ENCODE measurements at regions not wholly inside any gene's neighbourhood (a gene's known extent, or its start where the extent isn't known, plus 50 kb on each side); places are given as distances from the start of the nearest gene placed in this dataset.
A peak's percentile ranks its signal among the peaks of the same experiment; 100 is the strongest.

DNA sequence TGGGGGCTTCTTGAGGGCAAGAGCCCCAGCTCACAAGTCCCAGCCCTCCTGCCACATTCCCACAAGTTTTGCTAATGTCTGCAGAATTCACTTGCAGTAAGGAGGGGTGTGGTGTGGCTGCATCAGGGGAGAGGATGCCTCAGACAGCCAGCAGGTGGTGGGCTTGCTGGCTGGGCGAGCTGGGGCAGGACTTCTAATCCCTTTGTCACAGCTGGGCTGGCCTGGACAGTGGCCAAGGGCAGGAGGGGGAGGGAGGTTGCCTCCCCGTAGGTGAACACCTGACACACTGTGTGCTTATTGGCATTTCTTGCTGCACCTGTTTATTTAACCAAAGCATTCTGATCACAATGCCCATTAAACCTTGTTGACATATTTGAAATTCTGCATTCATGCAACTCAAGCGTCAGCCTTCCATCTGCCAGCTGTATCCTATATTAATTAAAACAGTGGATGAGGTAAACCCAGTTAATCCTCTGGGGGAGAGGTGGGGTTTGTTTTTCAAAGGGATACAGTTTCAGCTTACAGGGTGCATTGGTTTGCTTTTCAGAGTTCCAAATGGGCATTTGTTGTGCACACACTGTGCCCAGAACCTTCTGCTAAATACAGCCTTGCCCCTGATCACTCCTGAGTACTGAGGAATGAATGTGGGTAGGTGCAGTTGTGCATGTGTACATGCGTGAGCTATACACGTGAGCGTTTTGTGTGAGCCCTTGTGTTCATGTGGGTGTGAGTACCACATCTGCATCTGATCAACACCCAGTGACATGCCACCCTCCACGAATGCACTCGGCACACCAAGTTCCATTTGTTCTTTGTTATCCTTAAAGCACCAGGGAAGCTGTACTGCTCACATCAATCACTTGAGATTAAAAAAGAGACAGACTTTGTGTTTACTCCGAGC is 268.7 kb downstream of the XXYLT1 start:
- peak; percentile 4 for DNase-seq

- no peak for DNase-seq
Observed at GRCh38 chr3:195003006-195003892, 267.7 kb downstream of the XXYLT1 start.

DNA sequence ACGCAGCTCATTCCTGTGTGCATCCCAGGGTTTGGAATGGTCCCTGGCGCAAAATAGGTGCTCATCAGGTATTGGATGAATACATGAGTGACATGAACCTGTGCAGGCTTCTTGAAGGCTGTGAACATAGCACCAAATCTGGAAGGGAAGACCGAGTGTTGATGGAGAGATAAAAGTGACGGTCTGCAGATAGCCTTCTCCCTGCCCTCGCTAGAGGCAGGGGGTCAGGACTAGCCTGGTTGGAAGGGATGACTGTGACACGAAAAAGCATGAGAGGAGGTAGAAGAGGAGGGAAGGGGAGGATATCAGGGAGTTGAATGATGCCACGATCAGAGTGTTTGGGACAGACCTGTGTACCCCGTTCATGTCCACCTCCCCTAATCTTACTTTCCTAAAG is 267.1 kb downstream of the XXYLT1 start:
- no peak for DNase-seq

- DNase-seq: peak; percentile 1
Observed at GRCh38 chr3:195004512-195005250, 266.3 kb downstream of the XXYLT1 start.

- DNase-seq: no peak
Observed at GRCh38 chr3:195005251-195005620, 265.7 kb downstream of the XXYLT1 start.

- DNase-seq: no peak
Observed at GRCh38 chr3:195005759-195006510, 265.0 kb downstream of the XXYLT1 start.

DNA sequence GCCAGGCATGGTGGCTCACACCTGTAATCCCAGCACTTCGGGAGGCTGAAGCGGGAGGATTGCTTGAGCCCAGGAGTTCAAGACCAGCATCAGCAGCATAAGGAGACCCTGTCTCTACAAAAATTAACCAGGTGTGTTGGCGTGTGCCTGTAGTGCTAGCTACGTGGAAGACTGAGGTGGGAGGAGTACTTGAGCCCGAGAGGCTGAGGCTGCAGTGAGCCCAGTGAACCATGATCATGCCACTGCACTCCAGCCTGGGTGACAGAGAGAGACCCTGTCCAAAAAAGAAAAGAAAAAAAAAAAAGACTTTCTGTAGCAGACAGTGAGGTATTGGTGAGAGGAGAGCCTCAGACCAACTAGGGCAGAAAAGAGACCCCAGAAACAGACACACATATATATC is 263.8 kb downstream of the XXYLT1 start:
- no peak for DNase-seq

DNA sequence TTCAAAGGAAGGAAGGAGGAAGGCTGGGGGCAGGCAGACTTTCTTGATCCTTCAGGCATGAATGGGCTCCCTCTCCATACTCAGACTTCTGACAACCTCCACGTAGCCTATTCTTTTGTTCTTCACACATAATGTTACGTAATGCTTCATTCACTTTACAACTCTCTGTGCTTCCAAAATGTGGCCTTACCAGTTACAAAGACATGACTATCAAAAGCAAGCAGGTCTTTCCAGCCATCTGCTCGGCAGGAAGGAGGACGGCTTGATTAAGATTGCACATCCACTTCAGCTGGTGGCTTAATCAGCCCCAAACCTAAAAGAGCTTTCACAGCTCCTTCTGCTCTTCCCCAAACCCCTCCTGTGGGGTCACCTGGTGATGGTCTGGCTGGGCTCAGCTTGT is 263.2 kb downstream of the XXYLT1 start:
- no peak for DNase-seq

DNA sequence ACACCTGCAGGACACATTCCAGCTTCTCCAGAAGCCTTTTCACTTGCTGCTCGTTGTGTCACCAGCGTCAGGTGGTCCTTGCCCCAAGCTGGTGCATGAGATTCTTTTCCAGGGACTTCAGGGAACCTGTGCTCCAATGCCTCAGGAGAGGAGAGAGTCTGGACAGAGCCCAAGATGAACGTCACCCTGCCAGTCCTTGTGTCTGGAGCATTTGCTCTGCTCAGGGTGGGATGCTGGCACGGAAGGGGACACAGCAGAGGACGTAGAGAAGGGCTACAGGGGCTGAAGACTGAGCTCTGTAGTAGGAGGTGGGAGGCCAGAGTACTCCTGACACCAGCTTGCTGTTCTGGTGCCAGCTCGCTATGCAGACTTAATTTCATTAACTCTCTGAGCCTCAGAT is 262.1 kb downstream of the XXYLT1 start:
- no peak for DNase-seq

DNA sequence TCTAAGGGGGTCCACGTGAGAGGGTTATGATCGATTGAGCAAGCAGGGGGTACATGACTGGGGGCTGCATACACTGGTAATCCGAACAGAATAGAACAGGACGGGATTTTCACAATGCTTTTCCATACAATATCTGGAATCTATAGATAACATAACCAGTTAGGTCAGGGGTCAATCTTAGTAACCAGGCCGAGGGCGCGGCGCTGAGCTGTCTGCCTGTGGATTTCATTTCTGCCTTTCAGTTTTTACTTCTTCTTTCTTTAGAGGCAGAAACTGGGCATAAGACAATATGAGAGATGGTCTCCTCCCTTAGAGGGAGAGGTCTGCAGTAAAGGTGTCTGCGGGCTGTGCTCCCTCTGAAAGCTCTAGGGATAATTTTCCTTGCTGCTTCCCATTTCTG is 261.3 kb downstream of the XXYLT1 start:
- DNase-seq: no peak

DNA sequence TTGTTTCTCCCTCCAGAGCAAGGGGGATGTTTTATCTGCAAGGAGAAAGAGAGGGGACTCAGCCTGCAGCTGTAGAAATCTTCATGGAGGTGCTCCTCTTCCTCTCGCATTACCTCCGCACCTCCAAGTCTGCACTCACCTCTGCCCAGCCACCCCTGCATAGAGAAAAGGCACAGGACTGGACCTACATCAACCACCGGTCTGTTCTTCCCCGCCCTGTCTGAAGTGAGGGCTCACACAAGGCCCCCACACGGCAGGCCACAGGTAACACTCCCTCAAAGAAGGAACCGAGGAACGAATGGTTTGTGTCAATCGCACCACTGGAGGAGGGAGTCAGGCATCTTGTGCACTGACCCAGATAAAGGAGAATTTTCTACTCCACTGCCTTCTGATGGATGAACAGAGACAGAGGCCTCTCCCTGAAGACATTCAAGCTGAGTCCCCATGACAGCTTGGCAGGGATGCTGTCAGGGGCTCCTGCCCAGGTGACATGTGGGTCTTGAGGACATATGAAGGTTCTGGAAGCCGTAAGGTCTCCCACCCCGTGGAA is 260.3 kb downstream of the XXYLT1 start:
- no peak for DNase-seq

GRCh38 chr3:195011231-195011834 is 259.6 kb downstream of the XXYLT1 start:
- DNase-seq: no peak

DNA sequence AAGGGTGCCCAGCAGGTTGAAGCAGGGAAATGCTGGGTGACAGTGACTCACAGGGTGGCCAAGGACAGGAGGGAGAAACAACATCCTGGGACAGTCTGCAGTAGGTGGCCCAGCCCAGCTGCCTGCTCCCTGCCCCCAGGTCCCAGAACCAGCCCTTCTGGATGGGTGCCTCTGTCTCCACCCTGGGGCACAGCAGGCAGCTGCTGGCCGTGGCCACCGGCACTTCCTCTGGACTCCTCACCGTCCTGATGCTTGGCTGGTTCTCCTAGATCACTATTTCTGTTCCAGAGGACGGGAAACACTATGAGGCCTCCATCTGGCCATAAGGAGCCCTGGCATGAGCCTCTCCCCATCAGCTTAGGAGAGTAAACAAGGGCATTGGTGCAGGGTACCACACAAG is 258.9 kb downstream of the XXYLT1 start:
- DNase-seq: no peak

- no peak for DNase-seq
Observed at GRCh38 chr3:195012571-195012970, 258.4 kb downstream of the XXYLT1 start.

DNA sequence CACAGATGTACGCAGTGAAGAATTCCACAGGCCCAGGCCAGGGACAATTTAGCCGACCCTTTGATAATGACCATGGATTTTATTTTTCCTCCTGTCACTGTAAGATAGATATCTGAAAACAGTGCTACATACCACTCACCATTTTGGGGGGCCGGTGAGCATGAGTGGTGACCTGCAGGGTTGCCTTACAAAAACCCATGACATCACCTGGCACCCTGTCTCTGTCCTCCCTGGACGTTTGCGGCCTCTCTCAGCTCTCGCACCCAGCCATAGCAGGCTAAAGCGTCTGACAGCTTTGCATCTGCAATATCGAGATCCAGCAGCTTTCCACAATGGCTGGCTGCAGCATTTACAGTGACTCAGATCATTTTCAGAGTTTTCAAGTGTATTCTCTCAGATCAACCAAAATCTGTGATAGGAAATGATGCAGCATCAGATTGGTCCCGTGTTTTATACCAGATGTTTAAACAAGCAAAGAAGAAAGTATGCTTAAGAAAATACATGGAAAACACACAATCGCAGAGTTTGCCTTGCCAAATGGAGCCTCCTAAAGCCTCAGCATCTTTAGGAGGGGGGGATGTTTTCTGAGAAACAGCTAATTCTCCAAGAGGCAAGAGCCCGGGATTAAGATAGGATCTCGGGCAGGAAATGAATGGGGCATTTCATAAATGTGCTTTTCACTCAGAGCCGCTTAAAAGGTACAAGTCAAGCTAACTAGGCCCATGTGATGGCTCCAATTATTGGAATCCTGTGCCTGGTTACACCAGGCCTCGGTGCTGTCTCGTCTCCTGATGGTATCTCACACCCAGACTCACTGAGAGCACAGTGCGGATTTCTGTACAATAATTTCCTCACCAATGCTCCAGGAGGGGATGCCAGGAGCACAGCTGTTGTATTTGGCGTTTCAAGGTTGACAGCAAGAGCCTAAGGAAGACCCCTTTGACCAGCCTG is 257.3 kb downstream of the XXYLT1 start:
- no peak for DNase-seq

- DNase-seq: no peak
Observed at GRCh38 chr3:195015021-195015420, 255.9 kb downstream of the XXYLT1 start.

DNA sequence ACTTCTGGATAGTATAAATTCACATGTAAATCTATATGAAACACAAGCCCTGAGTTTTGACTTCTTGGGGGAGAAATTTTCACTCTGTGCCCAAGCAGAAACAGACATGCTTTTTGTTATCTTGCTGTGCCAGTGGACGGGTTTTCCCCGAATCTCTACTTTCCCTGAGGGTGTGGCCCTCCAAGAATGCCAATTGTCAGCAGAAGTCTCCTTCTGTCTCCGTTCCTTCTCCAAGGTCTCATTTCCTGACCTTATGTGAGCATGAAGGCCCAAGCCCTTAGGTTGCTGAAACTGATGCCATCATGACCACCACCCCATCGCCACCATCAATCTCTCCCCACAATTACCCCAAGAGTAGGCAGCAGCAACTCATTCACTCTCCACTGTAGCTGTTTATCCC is 253.8 kb downstream of the XXYLT1 start:
- DNase-seq: no peak
